Vagina (tissue), 2 donors: ENCODE measurements at regions not wholly inside any gene's neighbourhood (a gene's known extent, or its start where the extent isn't known, plus 50 kb on each side); places are given as distances from the start of the nearest gene placed in this dataset.

Experiments used
- POLR2A ChIP-seq, 2 donors: fragments of 450-650 bp; IDR thresholded peaks; one replicate each; pipeline ENCODE4 v1.6.1; 2017; ENCODE audit warnings: antibody characterized with exemption in 2 of 2, mild to moderate bottlenecking in 2 of 2, moderate library complexity in 2 of 2
- TF ChIP-seq, protein P1 (sequence below), 3 experiments: fragments of 450-650 bp in 2 of 3; fragments of 200-600 bp in 1 of 3; sonication (generic) in 1 of 3; IDR thresholded peaks; one replicate each; pipeline ENCODE4 v1.5.1; 2017 to 2019; ENCODE audit warnings: antibody characterized with exemption in 3 of 3, mild to moderate bottlenecking in 2 of 3, moderate library complexity in 2 of 3

DNA sequence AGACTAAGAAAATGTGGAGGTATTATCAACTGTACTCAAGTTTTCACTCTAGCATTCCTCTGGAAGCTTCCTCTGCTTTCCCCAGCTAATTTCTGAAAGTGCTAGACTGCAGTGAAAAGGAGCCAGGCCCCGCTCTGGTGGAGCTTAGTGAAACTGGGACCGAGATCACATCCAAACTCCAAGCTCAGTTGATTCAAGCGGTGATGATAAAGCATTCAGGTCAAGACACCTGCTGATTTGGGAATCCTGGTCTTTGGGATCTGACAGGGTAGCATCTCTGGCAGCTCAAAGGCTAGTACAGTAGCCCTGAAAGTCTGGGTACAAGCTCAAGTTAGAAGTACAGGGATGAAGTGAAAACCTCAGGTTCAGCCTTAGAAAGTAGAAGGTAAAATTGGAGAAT, 120.2 kb upstream of the CRIM1 start:
- TF ChIP-seq, protein P1, sequence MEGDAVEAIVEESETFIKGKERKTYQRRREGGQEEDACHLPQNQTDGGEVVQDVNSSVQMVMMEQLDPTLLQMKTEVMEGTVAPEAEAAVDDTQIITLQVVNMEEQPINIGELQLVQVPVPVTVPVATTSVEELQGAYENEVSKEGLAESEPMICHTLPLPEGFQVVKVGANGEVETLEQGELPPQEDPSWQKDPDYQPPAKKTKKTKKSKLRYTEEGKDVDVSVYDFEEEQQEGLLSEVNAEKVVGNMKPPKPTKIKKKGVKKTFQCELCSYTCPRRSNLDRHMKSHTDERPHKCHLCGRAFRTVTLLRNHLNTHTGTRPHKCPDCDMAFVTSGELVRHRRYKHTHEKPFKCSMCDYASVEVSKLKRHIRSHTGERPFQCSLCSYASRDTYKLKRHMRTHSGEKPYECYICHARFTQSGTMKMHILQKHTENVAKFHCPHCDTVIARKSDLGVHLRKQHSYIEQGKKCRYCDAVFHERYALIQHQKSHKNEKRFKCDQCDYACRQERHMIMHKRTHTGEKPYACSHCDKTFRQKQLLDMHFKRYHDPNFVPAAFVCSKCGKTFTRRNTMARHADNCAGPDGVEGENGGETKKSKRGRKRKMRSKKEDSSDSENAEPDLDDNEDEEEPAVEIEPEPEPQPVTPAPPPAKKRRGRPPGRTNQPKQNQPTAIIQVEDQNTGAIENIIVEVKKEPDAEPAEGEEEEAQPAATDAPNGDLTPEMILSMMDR (IDR thresholded peaks at IDR 0.05): no peak
- TF ChIP-seq POLR2A (IDR thresholded peaks at IDR 0.05): no peak
